Gastrocnemius medialis (tissue), 4 donors: ENCODE measurements at regions not wholly inside any gene's neighbourhood (a gene's known extent, or its start where the extent isn't known, plus 50 kb on each side); places are given as distances from the start of the nearest gene placed in this dataset.

Source experiments
- ATAC-seq, 2 donors: fragments of 150-250 bp; one replicate each; pipeline ENCODE4 v1.9.1; 2016
- DNase-seq, 2 donors: peaks; one replicate each; pipeline ENCODE4 v3.0.0-alpha.2; 2019
- H3K27ac ChIP-seq, 4 donors: fragments of 200-600 bp; sonication (generic); 1 replicate in 1 of 4; 2 replicates in 3 of 4; pipeline ENCODE4 v1.5.1; 2016 to 2018; ENCODE audit warnings: mild to moderate bottlenecking in 2 of 4, moderate library complexity in 1 of 4
- H3K27me3 ChIP-seq, 3 donors: fragments of 200-600 bp; sonication (generic) in 2 of 3; 1 replicate in 1 of 3; 2 replicates in 2 of 3; pipeline versions ENCODE4 v1.5.1 to v1.6.0; 2016 to 2019; ENCODE audit warnings: mild to moderate bottlenecking in 1 of 3, moderate library complexity in 1 of 3
- H3K36me3 ChIP-seq, 2 donors: fragments of 200-600 bp; sonication (generic) in 1 of 2; one replicate each; pipeline ENCODE4 v1.5.1; 2017 to 2018
- H3K4me1 ChIP-seq, 2 donors: fragments of 200-600 bp; sonication (generic) in 1 of 2; one replicate each; pipeline ENCODE4 v1.5.1; 2016 to 2017; ENCODE audit warnings: mild to moderate bottlenecking in 2 of 2
- H3K4me3 ChIP-seq, 4 donors: fragments of 200-600 bp; sonication (generic) in 3 of 4; 1 replicate in 1 of 4; 2 replicates in 3 of 4; pipeline ENCODE4 v1.5.1; 2016 to 2019; ENCODE audit warnings: mild to moderate bottlenecking in 2 of 4
- H3K9me3 ChIP-seq, 3 donors: fragments of 200-600 bp; sonication (generic) in 2 of 3; 1 replicate in 1 of 3; 2 replicates in 2 of 3; pipeline ENCODE4 v1.5.1; 2016 to 2019
- POLR2A ChIP-seq, 2 donors: fragments of 450-650 bp; IDR thresholded peaks; one replicate each; pipeline ENCODE4 v1.6.1; 2017; ENCODE audit warnings: antibody characterized with exemption in 2 of 2, mild to moderate bottlenecking in 2 of 2, moderate library complexity in 2 of 2
- in situ Hi-C, 4 donors: fragments of 200-750 bp; cut with MboI; loops; one replicate each; pipeline versions ENCODE4 v1.15.0 to v1.8.0; 2017; ENCODE audit warnings: low sequenced_read_pairs in 4 of 4
- intact Hi-C: fragments of 100-400 bp; cut with DNase I; formaldehyde crosslinking; loops from one replicate; pipeline ENCODE4 v1.15.1; 2023; ENCODE audit warnings: low total_unique reads
- TF ChIP-seq, protein P1 (sequence below), 5 experiments: fragments of 450-650 bp in 3 of 5; fragments of 200-600 bp in 2 of 5; sonication (generic) in 2 of 5; IDR thresholded peaks in 4 of 5; conservative IDR thresholded peaks in 1 of 5; 1 replicate in 4 of 5; 2 replicates in 1 of 5; pipeline ENCODE4 v1.5.1; 2016 to 2019; ENCODE audit warnings: antibody characterized with exemption in 5 of 5, mild to moderate bottlenecking in 3 of 5, moderate library complexity in 3 of 5

GRCh38 chr14:88130057-88130432 lies 125.1 kb downstream of the GPR65 start:
- DNase-seq (no peak), ATAC-seq (no peak)
- in situ Hi-C loops, result no loop called here
- Histone ChIP-seq H3K9me3 (no peaks in the 10 kb centered on the region), H3K4me3 (no peak overlapping the region), H3K36me3 (no peaks in the 10 kb centered on the region), H3K27me3 (no peaks in the 10 kb centered on the region), H3K4me1 (no peaks in the 10 kb centered on the region), H3K27ac (no peak overlapping the region)
- intact Hi-C loops, result no loop called here
- TF ChIP-seq POLR2A (IDR thresholded peaks at IDR 0.05), result no peak
- TF ChIP-seq, protein P1, sequence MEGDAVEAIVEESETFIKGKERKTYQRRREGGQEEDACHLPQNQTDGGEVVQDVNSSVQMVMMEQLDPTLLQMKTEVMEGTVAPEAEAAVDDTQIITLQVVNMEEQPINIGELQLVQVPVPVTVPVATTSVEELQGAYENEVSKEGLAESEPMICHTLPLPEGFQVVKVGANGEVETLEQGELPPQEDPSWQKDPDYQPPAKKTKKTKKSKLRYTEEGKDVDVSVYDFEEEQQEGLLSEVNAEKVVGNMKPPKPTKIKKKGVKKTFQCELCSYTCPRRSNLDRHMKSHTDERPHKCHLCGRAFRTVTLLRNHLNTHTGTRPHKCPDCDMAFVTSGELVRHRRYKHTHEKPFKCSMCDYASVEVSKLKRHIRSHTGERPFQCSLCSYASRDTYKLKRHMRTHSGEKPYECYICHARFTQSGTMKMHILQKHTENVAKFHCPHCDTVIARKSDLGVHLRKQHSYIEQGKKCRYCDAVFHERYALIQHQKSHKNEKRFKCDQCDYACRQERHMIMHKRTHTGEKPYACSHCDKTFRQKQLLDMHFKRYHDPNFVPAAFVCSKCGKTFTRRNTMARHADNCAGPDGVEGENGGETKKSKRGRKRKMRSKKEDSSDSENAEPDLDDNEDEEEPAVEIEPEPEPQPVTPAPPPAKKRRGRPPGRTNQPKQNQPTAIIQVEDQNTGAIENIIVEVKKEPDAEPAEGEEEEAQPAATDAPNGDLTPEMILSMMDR (IDR thresholded peaks at IDR 0.05 in 4 of 5, conservative IDR thresholded peaks at IDR 0.05 in 1 of 5), result no peak
